HEK293T (cell line): ENCODE measurements at regions not wholly inside any gene's neighbourhood (a gene's known extent, or its start where the extent isn't known, plus 50 kb on each side); places are given as distances from the start of the nearest gene placed in this dataset.

Experiments used
- CTCF ChIA-PET: fragments of 350-600 bp; formaldehyde crosslinking; extraction: SDS; loops from one replicate; lab custom pipeline; 2021; ENCODE audit warnings: antibody characterized with exemption, inconsistent platforms; lab: Yijun Ruan, JAX
- POLR2A ChIA-PET: fragments of 350-600 bp; formaldehyde crosslinking; extraction: SDS; loops from one replicate; lab custom pipeline; 2020; ENCODE audit warnings: antibody characterized with exemption, inconsistent platforms; lab: Yijun Ruan, JAX
- DNase-seq: peaks from one replicate; pipeline ENCODE4 v3.0.0; 2012; ENCODE audit warnings: mixed read lengths; ENCODE audit errors: extremely low spot score
- ARNT ChIP-seq: fragments of 450-650 bp; IDR thresholded peaks from 2 replicates; pipeline ENCODE4 v1.6.1; 2017; ENCODE audit warnings: mild to moderate bottlenecking
- BHLHE40 ChIP-seq: fragments of 450-650 bp; IDR thresholded peaks from 2 replicates; pipeline ENCODE4 v1.6.1; 2016; ENCODE audit warnings: mild to moderate bottlenecking, moderate library complexity, borderline replicate concordance
- CTBP1 ChIP-seq: fragments of 450-650 bp; IDR thresholded peaks from 2 replicates; pipeline ENCODE4 v1.6.1; 2016; ENCODE audit warnings: borderline replicate concordance
- ELF4 ChIP-seq: fragments of 450-650 bp; IDR thresholded peaks from 2 replicates; pipeline ENCODE4 v1.6.1; 2017; ENCODE audit warnings: antibody characterized with exemption
- FOXA1 ChIP-seq: fragments of 450-650 bp; IDR thresholded peaks from 2 replicates; pipeline ENCODE4 v1.6.1; 2016; ENCODE audit warnings: mild to moderate bottlenecking
- FOXK2 ChIP-seq: fragments of 450-650 bp; IDR thresholded peaks from 2 replicates; pipeline ENCODE4 v1.6.1; 2016; ENCODE audit warnings: mild to moderate bottlenecking
- FOXM1 ChIP-seq: fragments of 450-650 bp; IDR thresholded peaks from 2 replicates; pipeline ENCODE4 v1.6.1; 2017; ENCODE audit warnings: mild to moderate bottlenecking, borderline replicate concordance
- HDGF ChIP-seq: fragments of 450-650 bp; IDR thresholded peaks from 2 replicates; pipeline ENCODE4 v1.6.1; 2017; ENCODE audit warnings: antibody characterized with exemption, borderline replicate concordance
- L3MBTL2 ChIP-seq: fragments of 450-650 bp; conservative IDR thresholded peaks from 2 replicates; pipeline ENCODE4 v1.6.1; 2016; ENCODE audit warnings: mild to moderate bottlenecking
- LEF1 ChIP-seq: fragments of 450-650 bp; IDR thresholded peaks from 2 replicates; pipeline ENCODE4 v1.6.1; 2017; ENCODE audit warnings: mild to moderate bottlenecking, borderline replicate concordance
- SP1 ChIP-seq: fragments of 450-650 bp; IDR thresholded peaks from 2 replicates; pipeline ENCODE4 v1.6.1; 2017
- SUZ12 ChIP-seq: fragments of 450-650 bp; IDR thresholded peaks from 2 replicates; pipeline ENCODE4 v1.6.1; 2016; ENCODE audit warnings: mild to moderate bottlenecking
- TARDBP ChIP-seq: fragments of 450-650 bp; IDR thresholded peaks from 2 replicates; pipeline ENCODE4 v1.6.1; 2016
- ZNF384 ChIP-seq: fragments of 450-650 bp; IDR thresholded peaks from 2 replicates; pipeline ENCODE4 v1.6.1; 2016
- TF ChIP-seq, protein P1 (sequence below): fragments of 450-650 bp; IDR thresholded peaks from 2 replicates; pipeline ENCODE4 v1.6.1; 2016

- DNase-seq: no peak
- TF ChIP-seq FOXA1 (no peak), BHLHE40 (no peak), L3MBTL2 (no peak), FOXM1 (no peak), FOXK2 (no peak), ARNT (no peak), TARDBP (no peak), SP1 (no peak), HDGF (no peak), CTBP1 (no peak), SUZ12 (no peak), LEF1 (no peak), ZNF384 (no peak)
- ChIA-PET POLR2A (no interaction called here), CTCF (interaction anchor here (0.7 kb wide), 1 partner anchor 56 kb away, joined by 3 read pairs; no protein-coding TSS in a partner anchor)
Measured at GRCh38 chr5:20445326-20445860, 457.4 kb upstream of the CDH18 start.

- ChIA-PET CTCF (no interaction called here), POLR2A (no interaction called here)
- no peak for DNase-seq
Measured at GRCh38 chr5:20434786-20435185, 446.8 kb upstream of the CDH18 start.

GRCh38 chr5:20420991-20421595, 433.1 kb upstream of the CDH18 start:
- TF ChIP-seq CTBP1: no peak
- TF ChIP-seq, protein P1, sequence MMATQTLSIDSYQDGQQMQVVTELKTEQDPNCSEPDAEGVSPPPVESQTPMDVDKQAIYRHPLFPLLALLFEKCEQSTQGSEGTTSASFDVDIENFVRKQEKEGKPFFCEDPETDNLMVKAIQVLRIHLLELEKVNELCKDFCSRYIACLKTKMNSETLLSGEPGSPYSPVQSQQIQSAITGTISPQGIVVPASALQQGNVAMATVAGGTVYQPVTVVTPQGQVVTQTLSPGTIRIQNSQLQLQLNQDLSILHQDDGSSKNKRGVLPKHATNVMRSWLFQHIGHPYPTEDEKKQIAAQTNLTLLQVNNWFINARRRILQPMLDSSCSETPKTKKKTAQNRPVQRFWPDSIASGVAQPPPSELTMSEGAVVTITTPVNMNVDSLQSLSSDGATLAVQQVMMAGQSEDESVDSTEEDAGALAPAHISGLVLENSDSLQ: peak; percentile 53; the same call in 1 of the 2 replicates
- peak; percentile 6 for DNase-seq
- POLR2A ChIA-PET: no interaction called here
- CTCF ChIA-PET: interaction anchor here (0.6 kb wide), 1 partner anchor 133 kb away, joined by 4 read pairs; no protein-coding TSS in a partner anchor

More at GRCh38 chr5:20434786-20435185, 446.8 kb upstream of the CDH18 start:
- TF ChIP-seq ELF4: no peak
- no peak for TF ChIP-seq FOXM1
